ENCODE measurements at regions not wholly inside any gene's neighbourhood (a gene's known extent, or its start where the extent isn't known, plus 50 kb on each side); places are given as distances from the start of the nearest gene placed in this dataset.
"Not testable (repeated sequence)": the region's sequence is repeated elsewhere in the genome, so short reads cannot be mapped to it uniquely, and the experiment has no call there.

DNA sequence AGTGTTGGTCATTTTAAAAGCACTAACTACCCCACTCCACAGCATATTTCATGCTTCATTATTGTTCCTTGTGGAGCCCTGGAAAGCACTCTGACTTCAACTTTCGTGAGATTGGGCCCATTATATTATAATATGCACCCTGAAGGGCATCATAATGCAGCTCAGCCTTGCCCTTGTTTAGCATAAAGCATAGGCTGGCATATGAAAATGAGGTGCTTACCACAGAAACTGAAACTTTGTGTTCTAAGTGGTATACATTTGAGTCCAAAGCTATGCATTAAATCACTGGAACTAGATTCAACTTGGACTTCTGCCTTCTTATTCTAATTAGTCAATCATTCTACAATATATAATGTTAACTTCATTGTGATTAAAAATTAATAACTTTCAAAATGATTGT lies 1027.9 kb downstream of the STIM2 start:
- DNase-seq, result no peak

DNA sequence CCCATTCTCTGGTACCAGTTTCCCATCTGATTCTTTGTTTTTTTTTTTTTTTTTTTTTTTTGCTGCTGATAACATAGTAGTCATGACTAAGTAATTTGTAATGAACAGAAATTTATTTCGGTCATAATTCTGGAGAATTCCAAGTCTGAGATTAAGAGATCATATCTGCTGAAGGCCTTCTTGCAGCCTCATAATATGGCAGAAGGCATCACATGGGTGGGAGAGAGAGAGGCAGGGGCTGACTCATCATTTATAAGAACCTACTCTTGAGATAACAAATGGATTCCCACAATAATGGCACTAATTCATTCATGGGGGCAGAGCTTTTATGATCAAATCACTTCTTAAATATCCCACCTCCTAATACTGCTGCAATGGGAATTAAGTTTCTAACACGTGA lies 1034.3 kb downstream of the STIM2 start:
- no peak for DNase-seq

DNA sequence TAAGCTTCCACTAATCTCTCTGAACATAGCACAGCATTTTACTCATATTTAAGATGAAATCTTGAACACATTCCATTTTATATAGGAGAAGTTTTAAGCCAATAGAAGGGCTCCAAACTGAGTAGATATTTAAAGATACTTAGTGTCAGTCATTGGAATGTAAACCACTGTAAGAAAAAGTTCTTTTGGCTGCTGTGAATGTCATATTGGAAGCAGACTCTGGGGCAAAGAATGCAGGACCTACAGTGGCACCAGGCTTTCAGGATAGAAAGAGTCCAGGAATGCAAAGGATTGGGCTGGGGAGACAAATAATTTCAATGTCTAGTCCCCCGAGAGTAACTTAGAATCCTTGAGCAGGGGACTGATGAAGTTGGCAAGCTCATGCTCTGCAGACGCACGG lies 1047.7 kb downstream of the STIM2 start:
- no peak for DNase-seq

DNA sequence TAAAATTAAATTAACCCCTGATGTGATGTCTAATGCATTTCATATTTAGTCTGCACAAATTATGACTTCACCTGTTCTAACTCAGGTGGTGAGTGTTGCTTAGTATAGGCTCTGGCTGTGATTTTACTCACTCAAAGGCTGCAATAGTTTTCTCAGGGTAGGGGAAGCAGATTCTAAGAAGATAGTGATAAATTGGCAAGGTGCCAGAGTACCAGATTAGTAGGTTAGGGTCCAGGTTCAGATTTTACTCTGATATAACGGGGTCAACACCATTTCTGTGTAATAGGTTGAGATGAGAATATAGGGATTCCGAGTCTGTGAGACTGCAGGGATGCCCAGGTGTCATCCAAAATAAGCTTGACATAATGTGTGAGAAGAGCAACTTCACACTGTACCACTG lies 1049.6 kb downstream of the STIM2 start:
- no peak for DNase-seq

DNA sequence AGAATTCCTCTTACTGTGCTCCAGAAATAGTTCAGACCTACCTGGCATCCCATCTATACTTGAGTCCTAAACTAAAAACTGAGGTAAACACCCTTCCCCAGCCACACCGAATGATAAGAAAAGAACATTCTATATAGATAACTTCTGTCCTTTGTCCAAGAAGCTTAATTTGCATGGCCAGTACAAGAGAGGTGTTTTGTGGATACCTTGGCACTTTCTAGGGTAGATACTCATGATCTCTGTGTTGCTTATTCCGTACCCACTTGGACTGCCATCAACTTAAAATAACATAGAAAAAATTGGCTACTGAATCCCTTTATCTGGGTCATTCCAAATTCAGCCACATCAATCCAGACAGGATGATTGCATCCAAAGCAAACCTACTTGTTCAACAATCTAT lies 1050.4 kb downstream of the STIM2 start:
- no peak for DNase-seq

DNA sequence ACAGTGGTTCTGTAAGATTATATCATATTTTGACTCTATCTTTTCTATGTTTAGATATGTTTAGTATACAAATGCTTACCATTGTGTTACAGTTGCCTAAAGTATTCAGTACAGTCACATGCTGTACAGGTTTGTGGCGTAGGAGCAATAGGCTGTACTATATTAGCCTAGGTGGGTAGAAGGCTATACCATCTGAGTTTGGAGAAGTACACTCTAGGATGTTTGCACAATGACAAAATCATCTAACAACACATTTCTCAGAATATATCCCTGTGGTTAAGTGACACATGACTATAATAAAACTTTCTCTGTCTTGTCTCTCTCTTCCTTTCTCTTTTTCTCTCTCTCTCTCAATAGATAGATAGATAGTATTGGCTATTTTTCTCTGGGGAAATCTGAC lies 1053.1 kb downstream of the STIM2 start:
- DNase-seq, result no peak

DNA sequence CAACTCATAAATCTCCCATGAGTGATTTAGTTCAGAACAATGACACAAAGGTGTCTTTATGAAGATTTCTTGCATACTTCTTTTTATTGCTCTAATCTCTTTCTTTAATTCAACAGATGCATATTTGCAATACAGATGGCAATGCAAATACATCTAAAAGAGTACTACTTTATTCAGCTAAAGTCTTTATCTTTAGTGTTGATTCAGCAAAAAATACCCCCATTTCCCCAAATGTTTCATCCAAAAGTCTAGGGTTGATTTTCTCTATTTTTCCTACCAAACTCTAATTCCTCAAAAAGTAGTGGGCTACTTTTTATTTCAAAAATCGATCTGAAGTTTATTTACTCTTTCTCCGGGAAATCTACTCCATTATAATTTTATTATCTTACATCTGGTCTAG lies 1055.2 kb downstream of the STIM2 start:
- no peak for DNase-seq

DNA sequence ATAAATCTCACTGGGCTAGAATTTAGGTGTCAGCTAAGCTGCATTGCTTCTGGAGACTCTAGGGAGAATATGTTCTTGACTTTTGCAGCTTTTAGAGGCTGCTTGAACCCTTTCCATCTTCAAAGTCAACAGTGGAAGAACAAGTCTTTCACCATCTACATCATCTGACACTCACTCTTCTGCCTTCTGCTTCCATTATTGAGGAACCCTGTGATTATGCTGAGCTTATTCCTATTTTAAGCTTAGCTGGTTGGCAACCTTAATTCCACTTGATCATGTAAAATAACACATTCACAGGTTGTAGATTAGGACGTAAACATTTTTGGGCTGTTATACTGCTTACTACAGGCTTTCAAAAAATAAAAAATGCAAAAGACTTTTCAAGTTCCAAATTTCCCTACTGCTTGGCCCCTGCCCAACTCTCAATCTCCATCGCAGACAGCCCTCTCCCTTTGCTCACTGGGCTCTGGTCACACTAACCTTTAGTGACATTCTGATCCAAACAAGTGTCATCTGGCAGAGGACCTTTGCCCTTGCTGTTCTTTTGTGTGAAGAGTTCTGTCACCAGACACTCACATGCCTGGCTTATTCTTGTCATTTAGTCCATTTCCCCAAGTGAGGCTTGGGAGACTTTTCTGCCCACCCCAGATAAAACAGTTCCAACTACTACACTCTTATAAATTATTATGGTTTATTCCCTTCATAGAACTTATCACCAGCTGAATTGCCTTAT lies 1056.0 kb downstream of the STIM2 start:
- no peak for DNase-seq

DNA sequence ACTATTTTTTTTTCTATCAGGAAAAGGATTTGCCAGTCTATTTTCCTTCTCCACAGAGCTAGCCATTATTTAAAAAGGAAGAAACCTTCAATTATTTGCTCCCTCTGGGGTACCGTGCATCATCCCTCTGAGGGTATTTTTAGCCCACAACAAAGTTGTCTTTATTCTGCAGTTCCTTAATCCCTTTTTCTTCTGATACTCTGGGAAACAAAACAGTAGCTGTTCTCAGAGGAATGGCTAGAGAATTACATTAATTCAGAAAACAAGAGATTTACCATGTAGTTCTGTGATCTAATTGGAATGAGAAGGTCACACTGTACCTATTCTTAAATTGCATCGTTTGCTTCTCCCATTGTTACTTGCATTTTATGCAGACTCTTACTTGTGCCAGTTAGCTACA lies 1056.7 kb downstream of the STIM2 start:
- DNase-seq, result no peak

DNA sequence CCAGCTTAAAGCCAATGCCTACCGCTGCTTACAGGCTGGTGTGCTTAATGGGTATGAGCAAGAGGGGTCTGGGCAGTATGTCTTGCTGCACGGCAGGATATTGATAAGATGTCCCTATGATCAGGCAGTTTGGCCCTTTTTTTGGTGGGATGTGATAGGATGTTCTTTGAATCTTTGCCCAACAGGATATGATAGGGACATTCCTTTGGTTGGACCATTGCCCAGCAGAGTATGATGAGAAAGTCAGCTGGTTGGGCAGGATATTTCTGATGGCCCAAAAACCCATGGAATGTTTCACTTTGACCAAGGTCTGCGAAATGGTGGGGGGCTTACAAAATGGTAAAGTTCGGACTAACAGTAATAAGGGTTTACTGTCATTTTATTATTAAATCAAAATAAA lies 1060.6 kb downstream of the STIM2 start:
- DNase-seq, result no peak

DNA sequence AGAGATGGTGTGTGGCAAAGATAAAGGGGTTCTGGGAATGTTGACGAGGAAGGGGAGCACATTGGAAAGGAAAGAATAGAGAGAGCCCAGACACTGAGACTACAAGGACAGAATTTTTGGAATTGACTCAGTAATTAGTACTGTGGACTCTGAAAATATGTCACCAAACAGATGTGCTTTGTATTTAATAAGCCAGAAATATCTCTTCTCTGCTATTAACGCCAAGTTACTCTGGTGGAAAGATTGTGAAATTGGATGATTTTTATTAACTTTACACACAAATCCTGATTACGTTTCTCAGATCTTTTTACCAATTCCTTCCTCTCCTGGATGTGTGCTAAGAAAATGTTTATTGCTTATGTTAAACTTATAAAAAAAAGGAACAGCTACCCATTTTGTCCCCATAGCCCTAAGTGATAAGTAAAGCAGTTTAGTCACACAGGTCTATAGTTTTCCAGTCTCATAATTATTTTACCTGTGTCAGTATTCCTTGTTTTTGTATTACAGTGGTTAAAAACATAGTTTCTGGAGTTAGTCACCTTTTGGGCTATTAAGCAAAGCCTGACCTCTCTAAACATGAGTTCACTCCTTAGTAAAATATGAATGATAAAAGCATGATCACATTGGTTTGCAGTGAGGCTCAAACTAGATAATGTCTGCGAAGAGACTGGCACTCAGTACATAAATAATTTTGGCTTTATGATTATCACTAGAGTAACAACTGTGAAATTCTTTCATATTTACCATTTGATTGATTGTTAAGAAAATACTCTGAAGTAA lies 1068.3 kb downstream of the STIM2 start:
- no peak for DNase-seq

DNA sequence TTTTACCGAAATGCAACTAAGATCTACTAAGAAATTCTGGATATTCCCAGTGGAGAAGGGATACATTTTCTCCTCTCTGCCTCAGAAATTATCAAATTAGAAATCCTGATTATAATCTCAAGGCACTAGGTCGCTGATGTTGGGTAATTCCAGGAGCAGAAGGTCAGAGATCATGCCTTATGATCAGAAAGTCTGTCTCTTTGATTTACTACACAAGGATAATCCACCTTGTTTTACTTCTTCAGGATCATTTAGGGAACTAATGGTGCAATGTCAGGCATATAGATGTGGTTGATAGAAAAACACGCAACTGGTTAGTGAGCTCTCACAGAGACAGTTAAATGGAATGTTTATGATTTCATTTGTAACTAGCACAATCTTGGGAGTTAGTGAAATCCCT lies 1069.7 kb downstream of the STIM2 start:
- no peak for DNase-seq

DNA sequence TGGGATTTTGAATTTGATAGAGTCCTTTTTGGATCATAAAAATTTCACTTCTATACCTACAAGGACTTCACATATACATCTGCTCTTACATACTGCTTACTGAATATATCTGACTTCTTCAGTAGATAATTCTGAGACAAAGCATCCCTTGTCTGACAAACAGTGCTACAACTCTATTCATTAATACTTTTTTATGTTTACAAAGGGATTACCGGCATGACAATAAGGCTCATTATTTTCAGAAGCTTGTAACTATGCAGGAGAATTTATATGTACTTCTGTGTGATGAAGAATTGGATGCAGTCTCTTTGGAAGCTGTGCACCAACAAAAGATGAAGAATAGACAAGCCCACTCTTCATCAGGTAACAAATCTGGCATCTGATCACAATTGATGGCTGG lies 1070.3 kb downstream of the STIM2 start:
- DNase-seq, result no peak

DNA sequence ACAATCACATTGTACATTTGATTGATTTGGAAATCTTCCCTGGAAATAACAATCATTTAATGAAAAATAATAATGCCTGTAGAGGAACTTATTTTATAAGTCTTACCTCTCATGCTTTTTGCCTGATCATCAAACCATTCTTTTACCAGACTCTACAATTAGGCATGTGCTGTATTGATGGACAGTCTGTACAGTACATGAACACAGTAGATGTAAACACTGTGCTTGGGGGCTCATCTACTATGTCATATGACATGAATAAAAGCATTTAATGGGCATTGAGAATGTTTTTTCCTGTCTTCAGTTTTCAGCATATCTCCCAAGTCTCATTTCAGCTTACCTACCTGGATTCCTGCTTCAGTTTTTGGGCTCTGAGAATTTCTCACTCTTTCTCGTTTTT lies 1070.9 kb downstream of the STIM2 start:
- no peak for DNase-seq

DNA sequence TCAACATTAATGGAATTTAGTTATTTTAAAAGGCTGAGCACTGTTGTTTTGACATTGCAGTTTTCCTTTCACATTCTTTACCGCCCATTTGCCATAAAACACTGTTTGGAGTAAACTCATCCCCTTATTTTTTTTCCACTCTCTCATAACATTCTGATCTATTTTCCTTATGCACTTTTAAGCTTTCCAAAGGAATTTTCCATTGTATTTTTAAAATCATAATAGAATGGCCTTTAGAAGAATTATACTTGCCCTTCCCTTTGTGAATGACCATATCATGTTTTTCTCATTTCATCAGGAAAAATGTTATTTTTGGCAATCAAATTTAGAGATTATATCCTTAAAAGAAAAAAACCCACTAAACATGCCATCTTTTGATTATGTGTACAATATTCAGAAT lies 1074.2 kb downstream of the STIM2 start:
- no peak for DNase-seq

DNA sequence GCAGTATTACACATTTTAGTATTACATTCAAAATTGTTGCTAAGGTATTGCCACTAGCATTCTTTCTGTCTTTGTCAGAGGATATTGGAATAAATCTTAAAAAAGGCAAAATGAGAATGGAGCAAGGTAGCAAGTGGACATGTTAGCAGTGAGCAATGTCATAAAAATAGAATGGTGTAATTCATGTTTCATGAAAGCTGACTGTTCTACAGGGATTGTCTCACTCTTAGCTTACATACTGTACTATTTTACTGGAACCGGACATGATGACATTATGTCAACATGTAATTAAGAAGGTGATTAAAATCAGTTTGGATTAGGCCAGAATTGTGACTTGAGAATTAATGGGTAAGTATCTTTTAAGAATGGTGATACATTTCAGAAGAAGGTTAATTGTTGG lies 1086.2 kb downstream of the STIM2 start:
- no peak for DNase-seq

DNA sequence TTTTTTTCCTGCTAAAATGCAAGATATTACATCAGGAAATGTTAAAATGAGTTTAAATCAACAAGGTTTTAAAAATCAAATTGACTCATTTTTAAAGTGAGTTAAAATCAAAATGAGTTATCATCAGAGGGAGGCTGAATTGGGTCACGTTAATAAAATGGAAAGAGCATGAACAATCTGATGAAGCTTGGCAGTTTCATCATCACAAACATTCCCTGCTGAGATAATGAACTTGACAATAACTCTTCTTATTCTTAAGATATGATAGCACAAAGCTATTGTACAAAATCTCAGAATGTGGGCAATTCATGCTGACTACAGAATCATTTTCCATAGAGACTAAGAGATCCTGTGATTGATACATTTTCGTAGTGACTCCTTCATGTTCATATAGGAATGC lies 1086.7 kb downstream of the STIM2 start:
- DNase-seq, result no peak

DNA sequence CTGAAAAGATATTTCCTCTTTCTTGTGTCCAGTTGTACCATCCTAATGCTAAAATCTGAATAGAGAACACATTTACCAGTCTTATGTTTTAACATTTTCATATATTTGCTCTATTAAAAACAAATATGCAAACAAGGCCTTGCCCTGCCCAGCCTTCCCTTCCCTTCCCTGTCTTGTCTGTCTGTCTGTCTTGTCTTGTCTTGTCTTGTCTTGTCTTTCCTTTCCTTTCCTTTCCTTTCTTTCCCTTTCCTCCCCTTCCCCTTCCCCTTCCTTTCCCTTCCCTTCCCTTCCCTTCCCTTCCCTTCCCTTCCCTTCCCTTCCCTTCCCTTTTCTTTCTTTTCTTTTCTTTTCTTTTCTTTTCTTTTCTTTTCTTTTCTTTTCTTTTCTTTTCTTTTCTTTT lies 1103.5 kb downstream of the STIM2 start:
- DNase-seq, result no peak

DNA sequence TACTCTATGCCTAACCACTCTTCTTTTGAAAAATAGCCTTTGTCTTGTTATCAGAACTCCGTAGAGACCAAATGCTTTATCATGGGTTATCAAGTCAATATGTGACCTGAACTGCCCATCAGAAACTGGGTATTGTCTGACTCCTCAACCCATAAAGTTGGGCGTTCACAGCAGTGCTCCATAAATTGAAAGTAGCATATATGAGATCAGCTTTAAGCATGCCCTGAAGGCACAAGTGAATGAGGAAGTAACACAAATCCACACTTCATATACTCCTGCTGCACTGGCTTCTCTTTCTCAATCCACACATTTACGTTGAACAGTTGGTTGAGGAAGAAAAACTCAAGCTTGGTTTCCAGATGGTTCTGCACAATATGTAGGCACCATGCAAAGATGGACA lies 1106.0 kb downstream of the STIM2 start:
- no peak for DNase-seq

DNA sequence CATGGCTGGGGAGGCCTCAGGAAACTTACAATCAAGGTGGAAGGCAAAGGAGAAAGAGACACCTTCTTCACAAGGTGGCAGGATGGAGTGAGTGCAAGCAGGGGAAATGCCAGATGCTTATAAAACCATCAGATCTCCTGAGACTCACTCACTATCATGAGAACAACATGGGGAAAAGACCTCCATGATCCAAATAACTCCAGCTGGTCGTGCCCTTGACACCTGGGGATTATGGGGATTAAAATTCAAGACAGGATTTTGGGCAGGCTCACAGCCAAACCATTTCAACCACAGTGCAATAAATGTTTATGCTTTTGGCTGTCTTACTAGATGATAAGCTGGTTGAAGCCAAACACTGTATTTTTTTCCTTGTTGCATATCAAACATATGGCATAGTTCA lies 1112.4 kb downstream of the STIM2 start:
- DNase-seq, result no peak

DNA sequence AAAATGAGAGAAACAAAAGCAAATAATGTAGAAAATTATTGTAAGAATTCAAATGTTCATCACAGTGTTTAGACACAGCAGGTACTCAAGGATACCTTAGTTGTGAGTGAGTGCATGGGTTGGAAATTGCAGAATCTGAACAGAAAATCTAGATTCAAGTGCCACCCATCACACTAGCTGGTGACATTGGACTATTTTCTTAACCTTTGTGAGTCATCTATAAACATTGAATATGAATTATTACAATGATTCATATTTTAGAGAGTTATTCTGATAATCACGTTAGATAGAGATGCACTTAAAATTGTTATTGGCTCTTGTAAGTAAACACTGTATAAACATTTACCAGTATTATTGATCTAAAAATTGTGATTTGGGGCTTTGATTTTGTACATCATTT lies 1113.1 kb downstream of the STIM2 start:
- no peak for DNase-seq

DNA sequence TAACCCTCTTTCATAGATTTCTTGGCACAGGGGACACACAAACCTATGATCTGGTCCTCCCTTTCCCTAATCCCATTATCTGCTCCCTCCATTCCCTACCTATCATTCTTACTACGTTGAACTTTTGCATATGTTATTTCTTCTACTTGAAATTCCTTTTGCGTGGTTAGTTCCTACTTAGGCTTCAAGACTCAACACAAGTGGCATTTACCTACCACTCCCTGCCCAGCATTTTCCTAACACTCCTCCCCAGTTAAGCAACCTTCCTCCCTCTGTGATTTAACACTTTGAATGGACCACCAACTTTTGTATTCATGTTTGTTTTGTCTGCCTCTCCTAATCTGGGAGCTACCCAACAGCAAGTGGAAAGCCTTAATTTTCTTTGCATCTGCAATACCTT lies 1113.7 kb downstream of the STIM2 start:
- no peak for DNase-seq

DNA sequence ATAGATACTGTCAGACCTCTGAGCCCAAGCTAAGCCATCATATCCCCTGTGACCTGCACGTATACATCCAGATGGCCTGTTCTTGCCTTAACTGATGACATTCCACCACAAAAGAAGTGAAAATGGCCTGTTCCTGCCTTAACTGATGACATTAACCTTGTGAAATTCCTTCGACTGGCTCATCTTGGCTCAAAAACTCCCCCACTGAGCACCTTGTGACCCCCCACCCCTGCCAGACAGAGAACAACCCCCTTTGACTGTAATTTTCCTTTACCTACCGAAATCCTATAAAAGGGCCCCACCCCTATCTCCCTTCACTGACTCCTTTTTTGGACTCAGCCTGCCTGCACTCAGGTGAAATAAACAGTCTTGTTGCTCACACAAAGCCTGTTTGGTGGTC lies 1114.2 kb downstream of the STIM2 start:
- not testable (repeated sequence) for DNase-seq

DNA sequence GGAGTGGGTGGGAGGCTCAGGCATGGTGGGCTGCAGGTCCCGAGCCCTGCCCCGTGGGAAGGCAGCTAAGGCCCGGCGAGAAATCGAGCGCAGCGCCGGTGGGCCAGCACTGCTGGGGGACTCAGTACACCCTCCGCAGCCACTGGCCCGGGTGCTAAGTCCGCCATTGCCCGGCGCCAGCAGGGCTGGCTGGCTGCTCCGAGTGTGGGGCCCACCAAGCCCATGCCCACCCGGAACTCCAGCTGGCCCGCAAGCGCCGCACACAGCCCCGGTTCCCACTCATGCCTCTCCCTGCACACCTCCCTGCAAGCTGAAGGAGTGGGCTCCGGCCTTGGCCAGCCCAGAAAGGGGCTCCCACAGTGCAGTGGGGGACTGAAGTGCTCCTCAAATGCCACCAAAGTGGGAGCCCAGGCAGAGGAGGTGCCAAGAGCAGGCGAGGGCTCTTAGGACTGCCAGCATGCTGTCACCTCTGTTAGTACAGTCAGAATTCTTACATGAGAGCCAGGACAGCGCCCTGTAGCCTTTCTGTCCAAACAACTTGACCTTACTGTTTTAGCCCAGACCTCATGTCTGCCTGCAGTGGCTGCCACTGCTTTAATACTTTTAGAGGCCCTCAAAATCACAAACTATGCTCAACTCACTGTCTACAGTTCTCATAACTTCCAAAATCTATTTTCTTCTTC lies 1117.9 kb downstream of the STIM2 start:
- DNase-seq, result not testable (repeated sequence)
